GM21529 (cell line): ENCODE measurements at regions not wholly inside any gene's neighbourhood (a gene's known extent, or its start where the extent isn't known, plus 50 kb on each side); places are given as distances from the start of the nearest gene placed in this dataset.
"Not testable (repeated sequence)": the region's sequence is repeated elsewhere in the genome, so short reads cannot be mapped to it uniquely, and the experiment has no call there.

Source experiments
- ATAC-seq: cut with Tn5 transposase; IDR thresholded peaks from one replicate; pipeline ENCODE4 v1.9.1; 2021; ENCODE audit not compliant: unreplicated experiment

GRCh38 chr2:53497020-53497419 is 270.6 kb upstream of the CHAC2 start:
- ATAC-seq: no peak

GRCh38 chr2:53493210-53493609 is 274.4 kb upstream of the CHAC2 start:
- ATAC-seq: no peak

GRCh38 chr2:53490659-53491058 is 276.9 kb upstream of the CHAC2 start:
- no peak for ATAC-seq

- ATAC-seq: not testable (repeated sequence)
Measured at GRCh38 chr2:53486185-53486899, 281.3 kb upstream of the CHAC2 start.

- ATAC-seq: no peak
Measured at GRCh38 chr2:53485021-53485728, 282.4 kb upstream of the CHAC2 start.

- ATAC-seq: no peak
Measured at GRCh38 chr2:53484531-53484930, 283.1 kb upstream of the CHAC2 start.

GRCh38 chr2:53477517-53477916 is 290.1 kb upstream of the CHAC2 start:
- ATAC-seq: no peak

- no peak for ATAC-seq
Measured at GRCh38 chr2:53476834-53477233, 290.8 kb upstream of the CHAC2 start.

- no peak for ATAC-seq
Measured at GRCh38 chr2:53475766-53476165, 291.8 kb upstream of the CHAC2 start.

- ATAC-seq: no peak
Measured at GRCh38 chr2:53475321-53475720, 292.3 kb upstream of the CHAC2 start.

- no peak for ATAC-seq
Measured at GRCh38 chr2:53474914-53475313, 292.7 kb upstream of the CHAC2 start.

- ATAC-seq: no peak
Measured at GRCh38 chr2:53473775-53474311, 293.8 kb upstream of the CHAC2 start.

GRCh38 chr2:53473236-53473635 is 294.4 kb upstream of the CHAC2 start:
- peak; percentile 45 for ATAC-seq

GRCh38 chr2:53467467-53468180 is 300.0 kb upstream of the CHAC2 start:
- no peak for ATAC-seq

- no peak for ATAC-seq
Measured at GRCh38 chr2:53463806-53464726, 303.5 kb upstream of the CHAC2 start.

GRCh38 chr2:53460937-53461336 is 306.7 kb upstream of the CHAC2 start:
- ATAC-seq: no peak

- ATAC-seq: no peak
Measured at GRCh38 chr2:53460347-53460746, 307.3 kb upstream of the CHAC2 start.

- ATAC-seq: no peak
Measured at GRCh38 chr2:53455094-53455493, 312.5 kb upstream of the CHAC2 start.

- no peak for ATAC-seq
Measured at GRCh38 chr2:53452957-53453748, 314.5 kb upstream of the CHAC2 start.

GRCh38 chr2:53452400-53452799 is 315.2 kb upstream of the CHAC2 start:
- no peak for ATAC-seq
